D341Med (cell line): ENCODE measurements at regions not wholly inside any gene's neighbourhood (a gene's known extent, or its start where the extent isn't known, plus 50 kb on each side); places are given as distances from the start of the nearest gene placed in this dataset.
A peak's percentile ranks its signal among the peaks of the same experiment; 100 is the strongest.

Experiments used
- DNase-seq: peaks from one replicate; pipeline ENCODE4 v3.0.0; 2012; ENCODE audit warnings: low spot score

DNA sequence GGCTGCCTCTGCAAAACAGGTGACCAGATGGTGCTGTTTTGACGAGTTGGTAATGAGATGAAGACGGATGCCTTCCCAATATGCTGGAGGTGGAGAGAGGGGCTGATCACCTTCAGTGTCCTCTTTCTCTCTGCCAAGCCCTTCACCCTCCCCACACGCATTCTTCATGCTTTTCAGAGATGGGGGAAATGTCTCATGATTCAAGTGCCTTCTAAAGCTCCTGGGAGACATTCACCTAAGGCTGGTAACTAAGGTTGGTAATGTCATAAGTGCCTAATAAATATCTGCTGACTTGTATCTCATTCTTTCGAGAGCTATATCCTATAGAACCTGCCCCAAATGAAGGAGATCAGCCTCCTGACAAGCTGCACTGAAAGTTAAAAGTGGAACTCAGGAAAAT is 86.2 kb upstream of the MBNL2 start:
- DNase-seq = no peak

DNA sequence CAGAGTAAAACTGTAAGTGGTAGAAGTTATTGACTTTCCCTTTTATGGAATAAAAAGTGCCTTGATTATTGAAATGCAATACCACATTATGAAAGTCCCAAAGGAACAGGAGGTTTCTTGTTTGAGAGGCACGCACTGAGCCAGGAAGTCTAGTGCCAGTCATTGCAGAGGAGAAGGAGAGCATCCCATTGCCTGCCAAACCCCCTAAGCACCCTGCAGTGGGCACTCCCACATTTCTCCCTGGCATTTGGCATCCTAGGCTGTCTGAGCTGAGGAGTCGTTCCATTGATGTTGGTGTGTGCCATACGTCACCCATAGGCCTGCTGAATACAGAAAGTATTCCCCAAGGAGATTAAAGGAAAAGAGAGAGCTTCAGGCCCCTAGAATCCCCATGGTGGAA is 85.7 kb upstream of the MBNL2 start:
- no peak for DNase-seq

DNA sequence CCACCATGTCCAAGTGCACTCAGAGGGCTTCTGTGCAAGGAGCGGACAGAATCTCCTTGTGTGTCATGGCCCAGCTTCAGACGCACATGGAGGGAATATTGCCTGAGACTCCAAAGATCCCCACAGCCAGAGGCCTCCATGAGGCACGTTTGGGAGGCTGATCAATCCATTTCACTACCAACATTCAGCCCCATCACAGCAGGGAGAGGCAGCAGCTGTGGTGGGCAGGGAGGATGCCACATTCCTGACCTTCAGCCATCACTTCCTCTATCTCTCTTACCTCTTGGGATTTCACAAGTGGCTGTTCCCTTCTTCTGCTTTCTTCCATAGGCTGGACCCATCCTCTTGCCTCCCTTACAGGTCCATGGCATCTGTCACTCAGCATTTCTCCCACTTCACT is 82.4 kb upstream of the MBNL2 start:
- no peak for DNase-seq

DNA sequence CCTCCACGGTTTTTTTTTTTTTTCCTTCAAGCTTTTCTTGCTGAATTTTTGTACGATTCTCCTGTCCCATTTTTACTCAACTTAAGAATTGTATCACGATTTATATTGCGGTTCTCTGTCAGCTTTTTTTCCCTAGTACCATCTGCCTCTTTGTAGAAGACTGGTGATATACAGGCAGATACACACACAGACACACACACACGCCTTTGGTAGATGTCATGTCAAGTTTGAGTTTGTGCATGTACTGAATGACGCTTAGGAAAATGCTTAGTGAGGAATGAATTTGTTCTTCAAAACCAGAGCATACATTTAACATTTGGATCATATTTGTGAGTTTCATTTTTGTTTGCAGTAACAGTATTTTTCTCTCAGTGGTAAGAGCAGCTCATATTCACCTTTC is 82.0 kb upstream of the MBNL2 start:
- DNase-seq = no peak

DNA sequence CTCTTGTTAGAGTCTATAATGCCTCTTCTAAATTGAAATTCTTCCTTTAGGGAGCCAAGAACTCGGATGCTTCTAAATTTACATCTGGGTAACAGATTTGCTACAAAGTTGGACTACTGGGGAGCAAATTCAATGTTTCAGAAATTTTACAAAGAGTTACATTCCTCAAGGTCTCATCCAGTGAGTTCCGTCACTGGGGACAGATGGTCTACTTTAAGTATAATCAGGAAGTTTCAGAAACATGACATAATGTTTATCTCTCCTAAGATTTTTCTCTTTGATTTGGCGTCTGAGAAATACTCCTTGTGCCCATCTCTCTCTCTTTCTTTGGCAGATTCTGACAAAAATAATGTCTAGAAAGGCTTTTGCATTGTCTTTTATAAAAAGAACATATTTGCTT is 81.5 kb upstream of the MBNL2 start:
- DNase-seq = no peak

DNA sequence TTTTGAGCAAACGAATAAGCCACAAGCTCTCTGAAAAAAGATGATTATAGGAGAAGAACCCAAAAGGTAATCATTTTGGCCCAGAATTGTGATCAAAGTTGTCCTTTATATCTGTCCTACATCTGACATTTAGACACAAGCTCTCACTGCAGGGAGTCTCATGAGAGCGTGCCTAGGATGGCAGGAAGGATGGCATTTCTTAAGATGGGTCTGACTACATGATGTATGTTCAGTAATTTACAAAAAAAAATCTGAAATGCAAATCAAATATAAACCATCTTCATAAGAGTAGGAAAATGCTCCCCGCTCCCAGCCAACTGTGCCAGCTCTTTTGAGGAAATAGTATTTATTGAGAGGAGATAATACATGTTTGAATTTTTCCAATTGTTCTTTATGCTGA is 81.0 kb upstream of the MBNL2 start:
- no peak for DNase-seq

DNA sequence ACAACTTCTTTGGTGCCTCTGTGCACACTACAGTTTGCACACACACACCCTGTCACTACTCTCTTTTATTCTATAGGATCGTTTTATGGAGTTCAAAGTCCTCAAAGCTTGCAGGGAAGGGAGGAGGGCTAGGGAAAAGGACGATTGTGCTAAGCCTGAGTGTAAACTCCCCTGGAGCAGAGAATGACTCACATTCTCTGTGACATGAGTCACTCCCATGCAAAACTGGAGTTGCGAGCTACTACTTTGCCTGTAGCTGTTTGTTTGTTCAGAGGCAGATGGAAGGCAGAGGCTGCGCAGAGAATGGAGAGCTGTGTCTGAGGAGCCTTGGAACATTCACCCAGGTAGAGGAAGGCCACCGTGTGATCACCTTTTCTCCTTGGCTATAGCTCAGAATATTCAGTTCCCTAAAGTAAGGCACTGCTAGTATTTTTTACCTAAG is 80.5 kb upstream of the MBNL2 start:
- peak; percentile 28 for DNase-seq

DNA sequence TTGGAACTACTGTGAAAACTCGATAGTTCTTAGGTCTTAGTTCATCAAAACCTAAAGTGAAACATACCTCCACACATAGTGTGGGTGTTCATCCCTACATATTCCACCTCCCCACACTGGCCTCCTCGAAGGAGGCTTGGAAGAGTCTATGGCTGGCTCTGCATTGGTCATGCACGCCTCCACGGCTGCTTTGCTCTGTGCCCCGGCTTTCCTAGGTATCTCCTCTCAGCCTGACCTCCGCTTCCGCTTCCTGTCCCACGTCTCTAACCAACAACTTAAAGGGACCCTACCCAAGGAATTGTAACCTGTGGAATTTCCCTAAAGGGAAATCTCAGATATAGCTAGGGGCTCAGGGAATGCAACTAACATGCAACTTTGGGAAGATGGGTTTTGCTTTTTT is 79.7 kb upstream of the MBNL2 start:
- DNase-seq = no peak

DNA sequence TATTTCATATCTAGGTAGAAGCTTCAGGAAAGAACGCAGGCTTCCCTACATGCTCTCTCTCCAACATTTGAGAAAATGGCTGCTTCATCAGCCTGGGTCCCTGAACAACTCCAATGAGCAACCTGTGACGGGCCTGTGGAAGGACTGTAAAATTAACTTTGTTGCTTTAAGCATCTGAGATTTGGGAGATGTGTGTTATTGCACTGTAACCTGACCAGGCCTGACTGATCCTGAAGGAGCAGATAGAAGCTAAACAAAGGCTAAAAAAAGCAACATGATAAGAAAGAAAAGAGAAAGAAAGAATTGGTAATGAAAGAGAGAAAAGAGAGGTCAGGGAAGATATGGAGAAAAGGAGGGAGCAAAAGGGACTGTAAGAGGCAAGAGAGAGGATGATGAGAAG is 77.1 kb upstream of the MBNL2 start:
- no peak for DNase-seq

DNA sequence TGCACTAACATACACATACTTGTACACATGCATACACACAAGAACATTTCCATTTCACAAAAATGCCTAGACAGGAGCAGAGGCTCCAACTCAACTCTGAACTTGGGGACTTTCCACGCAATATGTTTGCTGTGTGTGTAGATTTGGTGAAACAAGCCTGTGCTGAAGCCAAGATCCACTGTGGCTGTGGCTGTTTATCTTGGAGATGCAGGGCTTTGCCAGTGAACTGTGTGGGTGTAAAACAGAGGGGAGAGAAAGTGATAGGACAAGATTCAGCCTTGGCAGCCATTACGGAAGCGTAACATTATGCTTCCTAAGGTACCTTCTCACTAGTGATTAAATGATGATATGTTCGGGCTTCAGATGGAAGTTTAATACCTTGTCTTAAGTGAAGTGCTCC is 73.2 kb upstream of the MBNL2 start:
- DNase-seq = no peak

DNA sequence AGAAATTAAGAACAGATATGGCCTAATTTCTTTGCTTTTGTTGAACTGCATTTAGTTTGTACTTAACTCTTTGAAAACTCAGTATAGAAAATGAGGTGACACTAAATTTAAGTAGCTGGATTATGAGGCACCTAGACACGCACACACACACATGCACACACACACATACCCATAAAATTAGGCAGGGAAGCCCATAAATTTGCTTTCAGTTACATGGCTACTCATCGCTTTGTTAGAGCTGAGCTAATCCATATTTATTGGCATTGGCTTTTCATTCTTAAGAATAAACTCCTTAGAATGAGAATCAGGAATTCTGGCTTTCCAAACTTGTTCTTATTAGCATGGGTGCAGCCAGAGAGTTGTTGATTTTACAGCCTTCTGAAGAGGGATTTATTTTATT is 61.7 kb upstream of the MBNL2 start:
- DNase-seq = no peak

DNA sequence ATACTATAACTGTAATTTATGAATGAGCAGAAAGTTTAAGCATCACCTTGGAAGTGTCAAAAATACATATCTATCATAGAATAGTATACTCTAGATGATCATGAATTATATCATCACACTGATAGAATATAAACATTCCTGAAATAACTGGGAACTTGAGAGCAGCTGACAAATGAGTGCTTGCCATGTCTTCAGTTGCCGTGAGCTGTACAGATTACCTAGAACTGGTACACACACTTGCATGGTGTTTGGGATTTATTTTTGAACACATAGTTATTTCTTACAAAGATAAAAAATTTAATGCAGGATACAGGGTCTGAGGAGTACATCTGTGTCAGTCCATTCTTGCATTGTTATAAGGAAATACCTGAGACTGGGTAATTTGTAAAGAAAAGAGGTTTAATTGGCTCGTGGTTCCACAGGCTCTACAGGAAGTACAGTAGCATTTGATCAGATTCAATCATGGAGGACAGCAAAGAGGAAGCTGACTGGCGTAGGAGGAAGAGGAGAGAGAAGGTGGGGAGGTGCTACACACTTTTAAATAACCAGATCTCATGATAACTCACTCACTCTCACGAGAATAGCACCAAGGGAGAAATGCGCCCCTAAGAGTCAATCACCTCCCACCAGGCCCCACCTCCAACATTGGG is 60.4 kb upstream of the MBNL2 start:
- no peak for DNase-seq

DNA sequence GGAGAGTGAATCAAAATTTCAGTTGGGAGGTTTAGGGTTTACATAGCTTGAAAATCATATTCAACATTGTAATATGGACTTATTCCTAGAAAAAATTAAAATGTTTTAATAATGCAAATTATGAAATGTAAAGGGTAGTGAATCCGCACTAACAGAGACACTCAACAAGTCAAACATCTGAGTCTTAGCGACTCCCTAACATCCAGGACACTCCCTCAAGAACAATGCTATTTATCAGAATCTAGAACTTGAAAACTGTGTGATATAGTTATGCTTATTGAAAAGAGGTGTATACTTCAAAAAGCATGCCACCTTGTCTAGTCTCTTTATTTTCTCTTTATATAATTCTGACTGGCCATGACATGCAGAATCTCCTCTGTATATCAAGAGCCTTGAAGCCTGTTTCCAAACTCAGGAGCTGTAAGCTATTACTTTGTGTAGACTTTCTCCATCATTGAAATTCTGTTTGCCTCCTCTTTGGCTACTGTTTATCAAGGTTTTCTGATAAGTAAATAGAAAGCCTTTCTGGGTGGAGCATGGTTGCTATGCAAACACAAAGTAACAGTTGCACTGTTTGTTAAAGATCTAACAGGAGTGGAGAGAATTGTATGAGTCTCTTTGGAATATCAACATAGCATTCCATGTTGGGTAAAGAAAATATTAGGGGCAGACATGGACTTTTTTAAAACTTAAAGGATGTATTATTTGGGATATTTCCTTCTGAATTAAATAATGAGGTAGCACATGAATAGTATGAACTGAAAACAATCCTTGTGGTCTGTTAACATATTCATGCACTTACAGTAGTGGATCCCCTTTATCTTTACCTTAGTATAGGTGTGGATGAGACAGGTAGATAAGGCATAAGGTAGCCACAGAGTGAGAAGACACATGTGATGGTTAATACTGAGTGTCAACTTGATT is 56.4 kb upstream of the MBNL2 start:
- no peak for DNase-seq

DNA sequence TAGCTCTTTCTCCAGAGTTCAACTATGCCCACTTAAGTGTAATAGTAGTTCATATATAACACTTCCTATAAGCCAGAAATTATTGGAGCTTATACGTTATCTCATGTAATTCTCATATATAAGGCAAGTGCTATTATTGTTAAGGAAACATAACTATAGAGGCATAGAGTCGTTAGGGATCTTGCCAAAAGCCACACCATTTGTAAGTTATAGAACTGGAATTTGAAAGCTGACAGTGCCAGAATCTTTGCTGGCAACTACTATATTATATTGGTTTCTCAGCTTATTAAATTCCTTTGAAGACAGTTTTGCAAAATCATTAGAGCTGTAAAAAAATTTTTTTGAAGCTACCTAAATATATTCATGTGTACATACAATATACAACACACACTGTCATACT is 51.0 kb upstream of the MBNL2 start:
- DNase-seq = no peak
